Psoas muscle (tissue), 7 donors: ENCODE measurements at regions not wholly inside any gene's neighbourhood (a gene's known extent, or its start where the extent isn't known, plus 50 kb on each side); places are given as distances from the start of the nearest gene placed in this dataset.

ENCODE experiments used
- ATAC-seq, 4 donors: fragments of 200-7000 bp; cut with Tn5 transposase; one replicate each; pipeline ENCODE4 v1.9.1; 2020; ENCODE audit warnings: moderate library complexity in 3 of 4, mild to moderate bottlenecking in 2 of 4
- DNase-seq, 2 donors: peaks; one replicate each; pipeline ENCODE4 v3.0.0-alpha.2; 2020
- H3K27ac ChIP-seq: fragments of 200-600 bp; one replicate; pipeline ENCODE4 v1.8.0; 2022
- H3K27me3 ChIP-seq, 3 donors: fragments of 200-600 bp in 1 of 3; one replicate each; pipeline versions ENCODE4 v1.6.1 to v1.8.0; 2013 to 2022; ENCODE audit warnings: low read length in 2 of 3, mild to moderate bottlenecking in 2 of 3, moderate library complexity in 1 of 3; ENCODE audit not compliant: insufficient read depth in 3 of 3
- H3K36me3 ChIP-seq, 2 donors: fragments of 200-600 bp in 1 of 2; one replicate each; pipeline versions ENCODE4 v1.6.1 to v1.8.0; 2013 to 2022; ENCODE audit warnings: low read depth in 1 of 2, mild to moderate bottlenecking in 1 of 2, moderate library complexity in 1 of 2; ENCODE audit not compliant: insufficient read depth in 1 of 2
- H3K4me1 ChIP-seq: fragments of 200-600 bp; one replicate; pipeline ENCODE4 v1.8.0; 2022
- H3K4me3 ChIP-seq: fragments of 200-600 bp; one replicate; pipeline ENCODE4 v1.8.0; 2022; ENCODE audit warnings: mild to moderate bottlenecking
- H3K9me3 ChIP-seq: fragments of 200-600 bp; one replicate; pipeline ENCODE4 v1.8.0; 2022
- CTCF ChIP-seq: fragments of 200-600 bp; IDR thresholded peaks from one replicate; pipeline ENCODE4 v1.8.0; 2022; ENCODE audit warnings: antibody characterized with exemption
- WGBS, 3 donors: extraction: QIAGEN DNeasy Blood & Tissue Kit; methylation state at CpG; one replicate each; pipeline versions ENCODE4 v1.1.6 to v1.1.7; 2013; 5-methylcytosine and 5-hydroxymethylcytosine counted together
- intact Hi-C, 2 donors: fragments of 100-400 bp; cut with DNase I; formaldehyde crosslinking; loops; one replicate each; pipeline versions ENCODE4 v1.11.0 to v1.14.2; 2022
- donor health status: healthy with polysubstance abuse.
- donor health status: DM: no; HTN: no; CAD: no; lungs with moderate emphysema.
- donor health status: Bipolar disorder and iron deficiency.
- donor health status: healthy.
- donor health status: DM: yes; HTN: yes; CAD: no.
- donor health status: DM: no; HTN: no; CAD: no.
- donor health status: DM: yes; HTN: yes; CAD: no.

- WGBS, 3 donors: 46 to 52% (median 48%) methylated on average over 2 of the region's 2 CpGs
- Histone ChIP-seq H3K27me3 (no peaks in the 10 kb centered on the region), H3K4me3 (no peak overlapping the region), H3K36me3 (no peaks in the 10 kb centered on the region), H3K9me3 (no peaks in the 10 kb centered on the region), H3K4me1 (no peaks in the 10 kb centered on the region), H3K27ac (no peak overlapping the region)
- ATAC-seq (no peak), DNase-seq (no peak)
- no peak for TF ChIP-seq CTCF
- intact Hi-C loops: no loop called here
These were observed 1612.7 kb upstream of the ACO1 start for GRCh38 chr9:30771760-30772159.

GRCh38 chr9:30773427-30773826 is 1611.0 kb upstream of the ACO1 start:
- intact Hi-C loops: no loop called here
- H3K36me3 ChIP-seq: no peaks in the 10 kb centered on the region
- H3K4me1 ChIP-seq: no peaks in the 10 kb centered on the region
- ATAC-seq (no peak), DNase-seq (no peak)
- WGBS, 3 donors: 91 to 96% (median 94%) methylated on average over 10 of the region's 10 CpGs
- no peaks in the 10 kb centered on the region for H3K27me3 ChIP-seq
- TF ChIP-seq CTCF: no peak
- no peak overlapping the region for H3K27ac ChIP-seq
- H3K4me3 ChIP-seq: no peak overlapping the region
- no peaks in the 10 kb centered on the region for H3K9me3 ChIP-seq

- intact Hi-C loops: no loop called here
- no peak for TF ChIP-seq CTCF
These were observed 1610.1 kb upstream of the ACO1 start for GRCh38 chr9:30774326-30774725.

GRCh38 chr9:30775236-30775635 is 1609.2 kb upstream of the ACO1 start:
- intact Hi-C loops: no loop called here
- H3K4me1 ChIP-seq: no peaks in the 10 kb centered on the region
- no peak overlapping the region for H3K4me3 ChIP-seq
- DNase-seq (no peak), ATAC-seq (no peak)
- no peak for TF ChIP-seq CTCF
- no peaks in the 10 kb centered on the region for H3K27me3 ChIP-seq
- no peak overlapping the region for H3K27ac ChIP-seq
- H3K9me3 ChIP-seq: no peaks in the 10 kb centered on the region
- no peaks in the 10 kb centered on the region for H3K36me3 ChIP-seq
- WGBS, 3 donors: 13 to 34% (median 22%) methylated on average over 1 of the region's 1 CpG

More at GRCh38 chr9:30774326-30774725, 1610.1 kb upstream of the ACO1 start:
- Histone ChIP-seq H3K27me3 (no peaks in the 10 kb centered on the region), H3K9me3 (no peaks in the 10 kb centered on the region), H3K36me3 (no peaks in the 10 kb centered on the region), H3K4me1 (no peaks in the 10 kb centered on the region), H3K27ac (no peak overlapping the region), H3K4me3 (no peak overlapping the region)
- ATAC-seq: no peak
- 75 to 83% (median 82%) methylated on average over 17 of the region's 17 CpGs for WGBS, 3 donors
- peak in 1 of 2 donors; percentile 21 for DNase-seq

- Histone ChIP-seq H3K9me3 (no peaks in the 10 kb centered on the region), H3K27ac (no peak overlapping the region), H3K4me3 (no peak overlapping the region), H3K36me3 (no peaks in the 10 kb centered on the region), H3K27me3 (no peaks in the 10 kb centered on the region), H3K4me1 (no peaks in the 10 kb centered on the region)
- DNase-seq (no peak), ATAC-seq (no peak)
- no peak for TF ChIP-seq CTCF
- 68 to 81% (median 69%) methylated on average over 1 of the region's 1 CpG for WGBS, 3 donors
- intact Hi-C loops: no loop called here
These were observed 1587.7 kb upstream of the ACO1 start for GRCh38 chr9:30796764-30797163.
